GM19239 (cell line): ENCODE measurements at regions not wholly inside any gene's neighbourhood (a gene's known extent, or its start where the extent isn't known, plus 50 kb on each side); places are given as distances from the start of the nearest gene placed in this dataset.

Experiments used
- DNase-seq: peaks from one replicate; pipeline ENCODE4 v3.0.0; 2011; ENCODE audit warnings: low spot score; ENCODE audit not compliant: insufficient read length
- FAIRE-seq: peaks from 2 replicates; lab custom pipeline; 2011; peaks lifted over from hg19 to GRCh38; lab: Jason Lieb, UNC

DNA sequence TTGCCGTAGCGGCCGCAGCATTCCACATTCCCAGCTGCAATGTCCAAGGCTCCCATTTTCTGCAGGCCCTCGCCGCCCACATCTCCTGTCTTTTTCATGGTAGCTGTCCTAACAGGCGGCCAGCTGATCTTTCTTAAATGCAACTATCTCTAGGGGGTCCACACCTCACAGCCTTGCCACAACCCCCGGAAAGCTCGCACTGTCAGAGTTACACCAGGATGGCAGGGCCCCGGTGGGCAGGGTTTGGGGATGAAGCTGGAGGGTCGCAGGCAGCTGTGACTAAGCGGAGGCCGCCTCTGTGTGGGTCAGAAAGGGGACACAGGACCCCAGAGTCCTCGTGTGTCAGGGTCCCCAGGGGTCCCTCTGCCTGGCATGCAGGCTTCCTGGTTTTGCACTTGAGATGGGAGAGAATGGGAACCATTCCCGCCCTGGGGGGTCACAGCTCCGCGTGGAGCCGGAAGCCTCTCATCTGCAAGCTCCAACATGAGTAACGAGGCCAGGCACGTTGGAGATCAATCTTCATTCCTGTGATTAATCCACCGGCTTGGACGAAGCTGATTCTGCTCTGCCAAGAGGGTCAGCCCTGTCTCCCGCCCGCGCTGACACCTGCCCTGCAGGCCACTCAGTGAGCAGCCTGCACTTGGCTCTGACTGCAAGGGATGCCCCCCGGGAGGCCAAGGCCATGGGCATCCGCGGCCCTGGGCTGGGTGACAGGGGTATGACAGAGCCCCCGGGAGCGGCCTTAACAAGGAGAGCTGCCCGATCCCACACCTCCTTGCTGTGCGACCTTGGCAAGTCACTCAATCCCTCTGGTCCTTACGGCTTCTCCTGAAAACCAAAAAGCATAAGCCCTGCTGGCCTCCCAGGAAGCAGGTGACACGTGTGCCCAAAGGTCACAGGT, 97.9 kb downstream of the ADRA2C start:
- FAIRE-seq, result no peak
- no peak for DNase-seq

DNA sequence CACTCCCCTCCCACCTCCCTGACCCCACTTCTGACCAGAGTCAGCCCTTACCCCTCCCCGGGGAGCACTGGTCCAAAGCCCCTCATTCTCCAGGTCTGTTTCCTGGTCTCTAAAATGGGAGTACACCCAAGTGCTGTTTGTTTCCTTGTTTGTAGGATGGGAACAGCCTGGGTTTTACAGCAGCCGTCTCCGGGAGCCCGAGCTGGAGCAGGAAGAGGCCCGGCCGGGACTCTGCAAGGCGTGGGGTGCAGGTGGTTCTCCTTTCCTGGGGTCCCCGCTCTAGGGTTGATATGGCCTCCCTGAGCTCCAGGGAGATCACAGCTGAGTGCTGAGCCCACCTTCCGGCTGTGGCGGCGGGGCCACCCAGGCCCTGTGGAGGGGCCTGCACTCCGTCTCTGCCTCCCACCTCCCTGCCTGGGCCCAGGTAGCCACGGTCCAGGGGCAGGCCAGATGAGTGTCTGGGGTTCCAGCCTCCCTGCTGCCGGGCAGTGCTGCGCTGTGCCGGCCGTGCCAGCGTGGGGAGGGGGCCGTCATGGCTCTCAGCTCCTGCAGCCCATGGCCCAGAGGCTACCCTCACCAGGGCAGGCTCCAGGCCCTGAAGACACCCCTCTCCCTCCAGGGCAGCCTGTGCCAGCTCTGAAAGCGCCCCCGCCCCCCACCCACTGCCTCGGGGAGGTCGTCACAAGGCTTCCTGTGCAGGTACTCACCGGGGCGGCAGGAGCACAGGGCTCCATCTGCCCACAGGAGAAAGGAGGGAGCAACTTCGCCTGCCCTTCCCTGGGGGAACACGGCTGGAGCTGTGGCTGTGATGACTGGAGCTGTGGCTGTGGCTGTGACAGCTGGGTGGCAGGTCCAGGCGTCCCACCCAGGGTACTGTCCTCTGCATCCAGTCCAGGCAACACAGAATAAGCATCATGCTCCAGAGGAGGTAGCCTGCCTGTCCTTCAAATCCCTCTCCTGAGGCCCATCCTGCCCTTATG, 98.8 kb downstream of the ADRA2C start:
- DNase-seq (no peak), FAIRE-seq (no peak)

GRCh38 chr4:3865986-3866812, 100.0 kb downstream of the ADRA2C start:
- DNase-seq (no peak), FAIRE-seq (no peak)

GRCh38 chr4:3866813-3867129, 100.6 kb downstream of the ADRA2C start:
- no peak for FAIRE-seq
- DNase-seq, result no peak

- FAIRE-seq (no peak), DNase-seq (no peak)
These were observed 101.4 kb downstream of the ADRA2C start for GRCh38 chr4:3867403-3868100.

GRCh38 chr4:3868211-3869173, 102.3 kb downstream of the ADRA2C start:
- no peak for DNase-seq
- FAIRE-seq, result no peak

GRCh38 chr4:3869174-3869572, 103.0 kb downstream of the ADRA2C start:
- no peak for FAIRE-seq
- DNase-seq, result no peak

DNA sequence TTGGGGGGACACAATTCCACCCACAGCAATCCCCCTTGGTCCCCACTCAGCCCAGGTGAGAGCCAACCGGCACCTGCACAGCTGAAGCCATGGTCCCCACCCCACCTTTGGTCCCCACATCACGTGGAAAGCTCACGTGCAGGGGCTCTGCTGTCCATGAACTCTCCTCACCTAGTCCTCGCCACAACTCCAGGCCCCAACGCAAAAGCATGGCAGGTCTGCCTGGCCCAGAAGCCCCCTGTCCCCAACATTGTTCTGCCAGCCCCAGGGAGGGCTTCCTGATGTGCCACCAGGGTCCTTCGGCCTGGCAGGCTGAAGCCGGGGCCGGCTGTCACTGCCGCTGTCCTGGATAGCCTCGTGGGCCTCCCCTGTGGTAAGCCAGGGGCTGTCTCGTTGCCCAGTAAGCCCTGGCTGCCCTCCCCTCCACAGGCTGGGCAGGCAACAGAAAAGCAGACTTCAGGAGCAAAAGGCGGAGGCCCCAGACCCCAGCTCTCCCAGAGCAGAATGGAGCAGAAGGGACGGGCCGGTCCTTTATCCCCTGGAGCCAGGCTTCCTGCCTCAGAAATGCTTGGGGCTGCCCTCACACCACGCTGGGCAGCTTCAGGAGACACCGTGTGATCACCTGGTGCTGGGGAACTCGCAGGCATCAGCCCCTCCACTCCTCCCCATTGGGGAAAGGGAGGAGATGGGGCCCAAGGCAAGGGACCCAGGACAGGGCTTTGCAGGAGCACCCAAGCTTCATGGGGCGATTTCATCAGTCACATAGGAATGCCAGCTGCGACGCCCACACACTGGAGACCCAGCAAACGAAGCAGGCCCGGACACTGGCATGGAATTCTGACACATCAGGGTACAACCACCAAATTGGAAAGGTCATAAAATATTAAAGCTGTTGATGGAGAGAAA, 103.7 kb downstream of the ADRA2C start:
- FAIRE-seq (no peak), DNase-seq (no peak)

GRCh38 chr4:3870567-3870962, 104.4 kb downstream of the ADRA2C start:
- FAIRE-seq, result no peak
- no peak for DNase-seq

GRCh38 chr4:3871181-3871852, 105.1 kb downstream of the ADRA2C start:
- FAIRE-seq (no peak), DNase-seq (no peak)

DNA sequence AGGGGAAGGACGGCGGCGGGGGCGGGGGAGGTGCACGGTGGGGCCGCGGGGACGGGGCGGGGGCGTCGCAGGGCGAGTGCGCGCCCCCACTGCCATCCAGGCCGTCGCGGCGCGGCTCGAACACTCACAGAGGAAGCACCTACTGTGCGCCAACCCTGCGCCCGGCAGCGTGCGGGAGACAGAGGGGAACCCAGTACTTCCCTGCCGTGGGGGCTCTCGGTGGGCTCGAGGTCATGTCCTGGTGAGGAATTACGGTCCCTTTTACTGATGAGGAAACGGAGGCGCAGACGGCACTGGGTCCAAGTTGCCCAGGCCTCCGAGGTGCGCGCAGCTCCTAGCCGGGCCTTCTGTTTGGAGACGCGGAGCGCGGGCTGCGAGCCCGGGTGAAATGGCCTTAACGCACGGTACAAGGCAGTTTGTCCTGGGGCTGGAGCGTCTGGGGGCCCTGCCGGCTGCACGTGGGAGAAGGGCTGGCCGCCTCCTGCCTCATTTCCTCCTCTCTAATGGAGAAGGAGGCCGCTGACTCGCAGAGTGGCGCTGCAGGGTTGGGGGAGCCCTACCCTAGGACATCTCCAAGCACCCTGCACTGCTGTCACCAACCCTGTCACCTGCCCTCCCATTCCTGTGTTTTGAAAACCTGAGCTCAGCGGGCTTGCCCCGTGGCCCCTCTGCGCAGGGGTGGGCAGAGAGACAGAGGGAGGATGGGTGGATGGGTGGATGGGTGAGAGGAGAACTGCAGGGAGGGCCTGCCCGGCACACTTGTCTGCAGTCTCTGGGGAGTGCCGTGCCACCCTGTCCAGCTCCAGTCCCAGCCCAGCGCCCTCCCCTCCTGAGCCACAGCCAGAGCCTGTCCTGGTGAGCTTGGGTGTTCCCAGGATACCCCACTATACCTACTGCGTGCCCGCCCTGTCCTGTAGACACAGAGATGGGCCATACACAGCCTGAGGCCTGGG, 106.0 kb downstream of the ADRA2C start:
- FAIRE-seq, result no peak
- no peak for DNase-seq

DNA sequence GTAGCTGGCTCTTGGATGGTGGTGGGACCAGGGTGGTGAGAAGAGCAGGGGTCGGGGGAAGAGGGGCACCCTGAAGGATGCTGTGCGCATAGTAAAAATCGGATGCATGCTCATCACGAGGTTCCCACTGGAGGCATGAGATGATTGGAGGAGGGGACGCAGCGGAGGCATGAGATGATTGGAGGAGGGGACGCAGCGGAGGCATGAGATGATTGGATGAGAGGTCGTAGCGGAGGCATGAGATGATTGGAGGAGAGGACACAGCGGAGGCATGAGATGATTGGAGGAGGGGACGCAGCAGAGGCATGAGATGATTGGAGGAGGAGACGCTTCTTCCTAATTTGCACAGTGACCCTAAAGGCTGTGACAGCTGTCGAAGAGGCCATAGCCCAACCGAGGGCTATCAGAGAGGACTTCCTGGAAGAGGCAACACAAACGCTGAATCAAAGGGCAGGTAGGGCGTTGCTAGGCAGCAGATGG, 106.7 kb downstream of the ADRA2C start:
- DNase-seq (no peak), FAIRE-seq (no peak)

DNA sequence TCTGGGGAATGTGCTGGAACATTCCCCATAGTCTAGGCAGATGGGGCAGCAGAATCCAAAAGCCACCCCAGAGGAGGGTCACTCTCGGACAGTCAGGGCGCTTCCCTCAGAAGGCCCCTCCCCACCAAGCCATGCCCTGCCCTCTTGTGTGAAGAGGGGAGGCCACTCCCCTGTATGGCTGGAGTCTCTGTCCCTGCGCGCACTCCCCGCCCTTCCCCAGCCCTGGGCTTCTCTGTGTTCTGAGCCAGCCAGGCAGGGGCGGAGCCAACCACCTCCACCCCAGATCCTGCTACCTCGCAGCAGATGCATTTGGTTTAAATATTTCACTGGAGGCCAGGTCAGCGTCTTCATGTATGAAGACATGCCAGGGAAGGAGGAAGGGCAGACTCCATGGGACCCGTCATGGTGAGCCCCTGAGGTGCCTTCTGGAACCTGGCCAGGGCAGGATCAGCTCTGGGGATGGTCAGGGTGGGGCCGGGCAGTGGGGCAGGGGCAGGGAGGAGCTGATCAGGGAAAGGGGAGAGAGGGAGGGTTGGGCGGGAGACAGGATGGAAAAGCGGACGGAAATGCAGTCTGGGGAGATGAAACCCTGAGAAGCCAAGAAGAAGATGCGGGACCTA, 107.3 kb downstream of the ADRA2C start:
- FAIRE-seq, result no peak
- DNase-seq, result no peak

- DNase-seq (no peak), FAIRE-seq (no peak)
These were observed 107.8 kb downstream of the ADRA2C start for GRCh38 chr4:3874028-3874415.

- FAIRE-seq (no peak), DNase-seq (no peak)
These were observed 108.4 kb downstream of the ADRA2C start for GRCh38 chr4:3874525-3875110.
